PC-9 (cell line): ENCODE measurements at regions not wholly inside any gene's neighbourhood (a gene's known extent, or its start where the extent isn't known, plus 50 kb on each side); places are given as distances from the start of the nearest gene placed in this dataset.

Source experiments
- BruUV-seq: library from RNA; stranded (reverse); fragments of 400-500 nt; replicated peaks from 2 replicates; lab custom pipeline; 2021; lab: Mats Ljungman, UMichigan
- CTCF ChIA-PET: fragments of 300-600 bp; sonication (Branson Sonifier 250); formaldehyde crosslinking; loops from one replicate; lab custom pipeline; 2022; ENCODE audit warnings: antibody characterized with exemption; lab: Charles Lee
- POLR2A ChIA-PET: fragments of 300-600 bp; sonication (Branson Sonifier 250); formaldehyde crosslinking; loops from one replicate; lab custom pipeline; 2022; ENCODE audit warnings: antibody characterized with exemption; ENCODE audit not compliant: unreplicated experiment; lab: Charles Lee
- DNase-seq, 2 experiments: peaks; one replicate each; pipeline versions ENCODE4 v3.0.0 to v3.0.0-alpha.2; 2015 to 2022; ENCODE audit warnings: mixed read lengths in 1 of 2
- H2AFZ ChIP-seq: fragments of 200-600 bp; sonication (generic); 2 replicates; pipeline ENCODE4 v1.8.1; 2017; ENCODE audit warnings: antibody characterized with exemption
- H3F3A ChIP-seq: fragments of 200-600 bp; sonication (generic); 2 replicates; pipeline ENCODE4 v1.8.1; 2017; ENCODE audit warnings: antibody characterized with exemption, mild to moderate bottlenecking, low read depth; ENCODE audit not compliant: insufficient read depth
- H3K27ac ChIP-seq: fragments of 200-600 bp; sonication (generic); 2 replicates; pipeline ENCODE4 v1.6.1; 2016; ENCODE audit warnings: mixed run types
- H3K27me3 ChIP-seq: fragments of 200-600 bp; sonication (generic); 2 replicates; pipeline ENCODE4 v1.6.1; 2016; ENCODE audit warnings: low read depth, mixed run types; ENCODE audit not compliant: insufficient read depth
- H3K36me3 ChIP-seq: fragments of 200-600 bp; sonication (generic); 2 replicates; pipeline ENCODE4 v1.6.1; 2016; ENCODE audit warnings: low read depth, mixed run types
- H3K4me1 ChIP-seq: fragments of 200-600 bp; sonication (generic); replicated peaks from 2 replicates; pipeline ENCODE4 v1.6.1; 2016; ENCODE audit warnings: mixed run types; ENCODE audit not compliant: insufficient read depth
- H3K4me2 ChIP-seq: fragments of 200-600 bp; sonication (generic); 2 replicates; pipeline ENCODE4 v1.6.1; 2017; ENCODE audit warnings: mixed run types
- H3K4me3 ChIP-seq: fragments of 200-600 bp; sonication (generic); 2 replicates; pipeline ENCODE4 v1.6.1; 2016; ENCODE audit warnings: mixed run types
- H3K79me2 ChIP-seq: fragments of 200-600 bp; sonication (generic); 2 replicates; pipeline ENCODE4 v1.6.1; 2017; ENCODE audit warnings: low read depth, mixed run types
- H3K9me2 ChIP-seq: fragments of 200-600 bp; sonication (generic); 2 replicates; pipeline ENCODE4 v1.8.1; 2017; ENCODE audit warnings: mild to moderate bottlenecking; ENCODE audit not compliant: insufficient read depth
- H3K9me3 ChIP-seq: fragments of 200-600 bp; sonication (generic); 2 replicates; pipeline ENCODE4 v1.8.1; 2016; ENCODE audit warnings: low read depth; ENCODE audit not compliant: insufficient read depth
- H4K20me1 ChIP-seq: fragments of 200-600 bp; sonication (generic); 2 replicates; pipeline ENCODE4 v1.8.1; 2017; ENCODE audit not compliant: insufficient read depth
- EZH2 ChIP-seq: fragments of 200-600 bp; sonication (generic); IDR thresholded peaks from 2 replicates; pipeline ENCODE4 v1.8.0; 2017; ENCODE audit warnings: antibody characterized with exemption, low read depth
- intact Hi-C: fragments of 100-400 bp; cut with micrococcal nuclease; formaldehyde crosslinking; loops from one replicate; pipeline ENCODE4 v1.10.0; 2022; ENCODE audit not compliant: unreplicated experiment
- TF ChIP-seq, protein P1 (sequence below): fragments of 200-600 bp; sonication (generic); conservative IDR thresholded peaks from 2 replicates; pipeline ENCODE4 v1.6.1; 2017; ENCODE audit warnings: mixed run types, antibody characterized with exemption, mild to moderate bottlenecking, moderate library complexity

- H4K20me1 ChIP-seq, result no peaks in the 10 kb centered on the region
- peaks cover 15% of the 10 kb centered on the region for H3K4me1 ChIP-seq
- H3K9me3 ChIP-seq, result no peaks in the 10 kb centered on the region
- H3K27me3 ChIP-seq, result no peaks in the 10 kb centered on the region
- ChIA-PET CTCF (no interaction called here), POLR2A (no interaction called here)
- 0 out of 2 replicates have a peak, but pooled peaks cover 4% of the 10 kb centered on the region for H3K9me2 ChIP-seq
- DNase-seq, result no peak
- no peak overlapping the region for H3K4me3 ChIP-seq
- no peak overlapping the region for H3K4me2 ChIP-seq
- TF ChIP-seq EZH2, result no peak
- TF ChIP-seq, protein P1, sequence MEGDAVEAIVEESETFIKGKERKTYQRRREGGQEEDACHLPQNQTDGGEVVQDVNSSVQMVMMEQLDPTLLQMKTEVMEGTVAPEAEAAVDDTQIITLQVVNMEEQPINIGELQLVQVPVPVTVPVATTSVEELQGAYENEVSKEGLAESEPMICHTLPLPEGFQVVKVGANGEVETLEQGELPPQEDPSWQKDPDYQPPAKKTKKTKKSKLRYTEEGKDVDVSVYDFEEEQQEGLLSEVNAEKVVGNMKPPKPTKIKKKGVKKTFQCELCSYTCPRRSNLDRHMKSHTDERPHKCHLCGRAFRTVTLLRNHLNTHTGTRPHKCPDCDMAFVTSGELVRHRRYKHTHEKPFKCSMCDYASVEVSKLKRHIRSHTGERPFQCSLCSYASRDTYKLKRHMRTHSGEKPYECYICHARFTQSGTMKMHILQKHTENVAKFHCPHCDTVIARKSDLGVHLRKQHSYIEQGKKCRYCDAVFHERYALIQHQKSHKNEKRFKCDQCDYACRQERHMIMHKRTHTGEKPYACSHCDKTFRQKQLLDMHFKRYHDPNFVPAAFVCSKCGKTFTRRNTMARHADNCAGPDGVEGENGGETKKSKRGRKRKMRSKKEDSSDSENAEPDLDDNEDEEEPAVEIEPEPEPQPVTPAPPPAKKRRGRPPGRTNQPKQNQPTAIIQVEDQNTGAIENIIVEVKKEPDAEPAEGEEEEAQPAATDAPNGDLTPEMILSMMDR, result no peak
- BruUV-seq, result no TSS peak
- intact Hi-C loops, result no loop called here
- no peaks in the 10 kb centered on the region for H3F3A ChIP-seq
- H2AFZ ChIP-seq, result no peak overlapping the region
- H3K36me3 ChIP-seq, result no peaks in the 10 kb centered on the region
- H3K79me2 ChIP-seq, result no peaks in the 10 kb centered on the region
- H3K27ac ChIP-seq, result no peak overlapping the region
These were observed 240.8 kb upstream of the FGGY start for GRCh38 chr1:59055908-59056719.

- ChIA-PET CTCF (no interaction called here), POLR2A (interaction anchor here (0.6 to 0.7 kb wide), 2 partner anchors 27 to 58 kb away, joined by 4 to 6 read pairs; no protein-coding TSS in a partner anchor)
- H3K27me3 ChIP-seq, result no peaks in the 10 kb centered on the region
- H3K9me3 ChIP-seq, result no peaks in the 10 kb centered on the region
- H3K36me3 ChIP-seq, result no peaks in the 10 kb centered on the region
- peaks cover 22% of the 10 kb centered on the region for H3K4me1 ChIP-seq
- H2AFZ ChIP-seq, result no peak overlapping the region
- H3K9me2 ChIP-seq, result 0 out of 2 replicates have a peak, but pooled peaks cover 4% of the 10 kb centered on the region
- no peak for TF ChIP-seq EZH2
- TF ChIP-seq, protein P1, result no peak
- H3K4me3 ChIP-seq, result no peak overlapping the region
- H3F3A ChIP-seq, result no peaks in the 10 kb centered on the region
- DNase-seq, result peak; percentile 50 to 68
- BruUV-seq, result no TSS peak
- no peaks in the 10 kb centered on the region for H4K20me1 ChIP-seq
- no peak overlapping the region for H3K27ac ChIP-seq
- no peaks in the 10 kb centered on the region for H3K79me2 ChIP-seq
- peak overlapping the region; percentile 6; the same call in 1 of the 2 replicates for H3K4me2 ChIP-seq
- intact Hi-C loops, result loop anchor here (1.0 kb wide), 1 partner anchor 272 kb away; no protein-coding TSS in a partner anchor
These were observed 239.6 kb upstream of the FGGY start for GRCh38 chr1:59057211-59057694.

DNA sequence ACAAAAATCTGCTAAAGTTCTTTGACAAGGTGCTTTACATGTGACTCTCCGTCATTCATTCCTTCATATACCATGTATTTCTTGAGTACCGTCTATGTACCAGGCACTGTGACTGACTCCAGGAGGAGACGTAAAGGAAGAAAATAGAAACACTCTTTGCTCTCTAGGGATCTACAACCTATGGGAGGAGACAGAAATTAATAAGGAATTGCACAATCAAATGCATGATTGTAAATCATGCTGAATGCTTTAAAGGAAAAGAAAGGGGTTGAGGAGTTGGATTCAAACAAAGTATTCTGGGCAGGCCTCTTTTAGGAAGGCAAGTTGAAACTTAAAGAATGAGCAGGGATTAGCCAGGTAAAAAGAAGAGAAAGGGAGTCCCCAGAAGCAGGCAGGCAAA is 239.1 kb upstream of the FGGY start:
- ChIA-PET POLR2A (interaction anchor here (0.6 kb wide), 1 partner anchor 59 kb away, joined by 4 read pairs; no protein-coding TSS in a partner anchor), CTCF (no interaction called here)
- H3K9me2 ChIP-seq, result 0 out of 2 replicates have a peak, but pooled peaks cover 4% of the 10 kb centered on the region
- H3K4me3 ChIP-seq, result no peak overlapping the region
- no peak overlapping the region for H2AFZ ChIP-seq
- no peaks in the 10 kb centered on the region for H3K79me2 ChIP-seq
- no peaks in the 10 kb centered on the region for H4K20me1 ChIP-seq
- DNase-seq, result no peak
- no peaks in the 10 kb centered on the region for H3K36me3 ChIP-seq
- H3K4me1 ChIP-seq, result peaks cover 27% of the 10 kb centered on the region
- H3F3A ChIP-seq, result no peaks in the 10 kb centered on the region
- no peaks in the 10 kb centered on the region for H3K9me3 ChIP-seq
- intact Hi-C loops, result loop anchor here (1.0 kb wide), 1 partner anchor 272 kb away; no protein-coding TSS in a partner anchor
- no TSS peak for BruUV-seq
- TF ChIP-seq EZH2, result no peak
- TF ChIP-seq, protein P1, result no peak
- H3K27ac ChIP-seq, result no peak overlapping the region
- H3K4me2 ChIP-seq, result 0 out of 2 replicates have a peak overlapping the region, but pooled peaks have one; percentile 6
- H3K27me3 ChIP-seq, result no peaks in the 10 kb centered on the region
